GM12872 (cell line): ENCODE measurements at regions not wholly inside any gene's neighbourhood (a gene's known extent, or its start where the extent isn't known, plus 50 kb on each side); places are given as distances from the start of the nearest gene placed in this dataset.
A peak's percentile ranks its signal among the peaks of the same experiment; 100 is the strongest.

ENCODE experiments used
- TF ChIP-seq, protein P1 (sequence below): IDR thresholded peaks from 3 replicates; pipeline ENCODE4 v1.5.1; 2011; ENCODE audit warnings: low read depth, mild to moderate bottlenecking, low read length, moderate library complexity; ENCODE audit not compliant: insufficient read depth

DNA sequence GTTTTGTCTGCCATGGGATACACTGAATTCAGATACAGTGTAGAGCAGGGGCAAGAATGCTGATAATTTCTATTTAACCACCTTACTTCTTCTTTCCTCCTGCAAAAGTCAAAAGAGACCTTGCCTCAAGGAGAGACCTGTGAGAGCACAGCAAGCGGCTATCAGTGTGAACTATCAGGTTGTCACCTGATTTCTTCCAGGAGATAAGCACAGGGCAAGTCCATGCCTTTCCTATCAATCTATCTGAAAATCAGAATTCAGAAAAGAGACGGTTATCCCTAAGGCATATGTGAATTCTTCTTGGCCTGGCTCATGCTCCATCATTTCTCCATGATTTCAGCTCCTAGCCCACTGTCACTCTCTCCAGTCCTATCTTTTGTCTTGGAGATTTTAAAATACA lies 128.9 kb upstream of the CCND2 start:
- TF ChIP-seq, protein P1, sequence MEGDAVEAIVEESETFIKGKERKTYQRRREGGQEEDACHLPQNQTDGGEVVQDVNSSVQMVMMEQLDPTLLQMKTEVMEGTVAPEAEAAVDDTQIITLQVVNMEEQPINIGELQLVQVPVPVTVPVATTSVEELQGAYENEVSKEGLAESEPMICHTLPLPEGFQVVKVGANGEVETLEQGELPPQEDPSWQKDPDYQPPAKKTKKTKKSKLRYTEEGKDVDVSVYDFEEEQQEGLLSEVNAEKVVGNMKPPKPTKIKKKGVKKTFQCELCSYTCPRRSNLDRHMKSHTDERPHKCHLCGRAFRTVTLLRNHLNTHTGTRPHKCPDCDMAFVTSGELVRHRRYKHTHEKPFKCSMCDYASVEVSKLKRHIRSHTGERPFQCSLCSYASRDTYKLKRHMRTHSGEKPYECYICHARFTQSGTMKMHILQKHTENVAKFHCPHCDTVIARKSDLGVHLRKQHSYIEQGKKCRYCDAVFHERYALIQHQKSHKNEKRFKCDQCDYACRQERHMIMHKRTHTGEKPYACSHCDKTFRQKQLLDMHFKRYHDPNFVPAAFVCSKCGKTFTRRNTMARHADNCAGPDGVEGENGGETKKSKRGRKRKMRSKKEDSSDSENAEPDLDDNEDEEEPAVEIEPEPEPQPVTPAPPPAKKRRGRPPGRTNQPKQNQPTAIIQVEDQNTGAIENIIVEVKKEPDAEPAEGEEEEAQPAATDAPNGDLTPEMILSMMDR: no peak

DNA sequence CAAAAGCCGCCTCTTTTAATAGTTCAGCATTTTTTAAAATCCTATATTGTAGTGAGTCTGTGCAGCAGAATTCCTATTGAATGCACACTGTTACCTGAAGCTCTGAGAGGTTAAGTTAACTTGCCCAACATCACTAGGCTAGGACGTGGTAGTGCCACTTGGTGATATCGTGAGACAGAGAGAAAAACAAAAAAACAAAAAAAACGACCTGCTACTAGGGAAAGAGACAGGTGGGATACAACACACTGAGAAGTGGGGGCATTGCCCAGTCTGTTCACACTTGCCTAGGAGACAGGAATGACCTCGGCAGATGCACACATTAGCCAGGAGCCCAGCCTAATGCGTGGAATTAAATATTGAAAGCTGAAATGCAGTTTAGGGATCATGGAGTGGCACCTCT lies 129.7 kb upstream of the CCND2 start:
- TF ChIP-seq, protein P1: peak; percentile 56; the same call in 2 of the 3 replicates

- TF ChIP-seq, protein P1: no peak
These were observed 132.0 kb upstream of the CCND2 start for GRCh38 chr12:4141348-4142270.

DNA sequence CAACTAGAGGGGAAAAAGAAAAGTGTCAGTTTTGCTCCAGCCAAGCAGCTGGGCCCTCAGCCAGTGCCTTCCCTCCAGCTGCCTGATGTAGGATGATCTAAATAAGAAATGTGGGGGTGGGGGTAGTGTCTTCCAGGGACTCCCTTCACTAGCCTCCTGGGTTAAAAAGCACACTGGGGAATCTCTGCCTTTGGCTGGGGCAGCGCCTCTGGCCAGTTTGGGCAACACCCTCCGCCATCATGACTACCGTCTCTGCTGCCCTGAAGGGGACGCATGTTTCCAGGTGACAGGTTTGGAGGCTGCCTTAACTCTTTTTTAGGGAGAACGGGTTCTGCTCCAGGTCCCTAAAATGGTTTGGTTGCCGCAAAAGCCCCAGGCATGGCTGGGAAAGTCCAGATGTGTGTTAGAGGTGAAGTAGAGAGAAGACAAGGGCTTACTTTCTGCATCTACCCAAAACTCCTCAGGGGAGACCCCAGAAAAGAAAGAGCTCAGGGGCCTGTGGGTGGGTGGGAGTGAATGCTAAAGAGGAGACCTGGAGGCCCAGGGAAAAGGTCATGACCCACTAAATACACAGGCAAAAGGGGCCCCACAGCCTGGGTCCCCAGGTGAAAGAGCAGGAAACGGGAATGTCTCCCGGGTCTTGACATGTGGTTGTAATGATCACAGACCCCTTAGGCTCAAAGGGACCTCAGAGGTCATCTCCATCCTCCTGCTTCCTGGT lies 132.8 kb upstream of the CCND2 start:
- TF ChIP-seq, protein P1: no peak

GRCh38 chr12:4139191-4139590 lies 134.4 kb upstream of the CCND2 start:
- TF ChIP-seq, protein P1: no peak

GRCh38 chr12:4138051-4138450 lies 135.5 kb upstream of the CCND2 start:
- TF ChIP-seq, protein P1: no peak

DNA sequence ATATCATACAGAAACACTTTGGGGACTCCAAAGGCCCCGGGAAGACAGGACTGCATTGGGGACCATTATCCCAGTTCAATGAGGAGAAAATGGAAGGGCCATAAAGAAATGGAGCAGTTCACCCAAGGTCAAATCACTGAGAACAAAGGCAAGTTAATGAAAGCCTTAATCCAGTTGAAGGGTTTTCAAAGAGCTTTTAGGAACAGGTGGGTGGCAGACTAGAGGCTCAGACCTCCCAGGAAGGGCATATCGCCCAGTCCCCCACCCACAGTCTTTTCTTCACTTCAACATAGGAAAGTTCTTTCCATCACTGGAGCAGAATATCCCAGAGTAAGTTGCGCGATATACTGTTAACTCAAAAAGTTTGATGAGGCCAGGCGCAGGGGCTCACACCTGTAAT lies 136.1 kb upstream of the CCND2 start:
- TF ChIP-seq, protein P1: no peak
